ENCODE measurements at regions not wholly inside any gene's neighbourhood (a gene's known extent, or its start where the extent isn't known, plus 50 kb on each side); places are given as distances from the start of the nearest gene placed in this dataset.
"Not testable (repeated sequence)": the region's sequence is repeated elsewhere in the genome, so short reads cannot be mapped to it uniquely, and the experiment has no call there.

- DNase-seq (ENCODE audit: low read depth in 3 of 3), result no peak
Measured at GRCh38 chr18:1846640-1847039, 724.7 kb downstream of the METTL4 start.

- no peak for DNase-seq (ENCODE audit: low read depth in 3 of 3)
Measured at GRCh38 chr18:1848716-1849115, 722.6 kb downstream of the METTL4 start.

GRCh38 chr18:1849386-1849785 is 721.9 kb downstream of the METTL4 start:
- no peak for DNase-seq (ENCODE audit: low read depth in 3 of 3)

- DNase-seq (ENCODE audit: low read depth in 3 of 3), result not testable (repeated sequence)
Measured at GRCh38 chr18:1857281-1857680, 714.0 kb downstream of the METTL4 start.

- DNase-seq (ENCODE audit: low read depth in 3 of 3), result no peak
Measured at GRCh38 chr18:1861473-1861872, 709.8 kb downstream of the METTL4 start.

- no peak for DNase-seq (ENCODE audit: low read depth in 3 of 3)
Measured at GRCh38 chr18:1865869-1866268, 705.4 kb downstream of the METTL4 start.

GRCh38 chr18:1872274-1872673 is 699.0 kb downstream of the METTL4 start:
- DNase-seq (ENCODE audit: low read depth in 3 of 3), result no peak

- DNase-seq (ENCODE audit: low read depth in 3 of 3), result no peak
Measured at GRCh38 chr18:1875219-1875618, 696.1 kb downstream of the METTL4 start.

GRCh38 chr18:1884623-1885022 is 686.7 kb downstream of the METTL4 start:
- no peak for DNase-seq (ENCODE audit: low read depth in 3 of 3)

GRCh38 chr18:1891641-1892040 is 679.7 kb downstream of the METTL4 start:
- no peak for DNase-seq (ENCODE audit: low read depth in 3 of 3)

- no peak for DNase-seq (ENCODE audit: low read depth in 3 of 3)
Measured at GRCh38 chr18:1892191-1892590, 679.1 kb downstream of the METTL4 start.

- no peak for DNase-seq (ENCODE audit: low read depth in 3 of 3)
Measured at GRCh38 chr18:1895456-1896185, 675.7 kb downstream of the METTL4 start.

- DNase-seq (ENCODE audit: low read depth in 3 of 3), result no peak
Measured at GRCh38 chr18:1906421-1906820, 664.9 kb downstream of the METTL4 start.

GRCh38 chr18:1907470-1908206 is 663.7 kb downstream of the METTL4 start:
- no peak for DNase-seq (ENCODE audit: low read depth in 3 of 3)

GRCh38 chr18:1914489-1914888 is 656.8 kb downstream of the METTL4 start:
- DNase-seq (ENCODE audit: low read depth in 3 of 3), result no peak

- no peak for DNase-seq (ENCODE audit: low read depth in 3 of 3)
Measured at GRCh38 chr18:1916869-1917523, 654.3 kb downstream of the METTL4 start.

- no peak for DNase-seq (ENCODE audit: low read depth in 3 of 3)
Measured at GRCh38 chr18:1917569-1917968, 653.7 kb downstream of the METTL4 start.

- no peak for DNase-seq (ENCODE audit: low read depth in 3 of 3)
Measured at GRCh38 chr18:1922066-1922465, 649.2 kb downstream of the METTL4 start.

- no peak for DNase-seq (ENCODE audit: low read depth in 3 of 3)
Measured at GRCh38 chr18:1928711-1929110, 642.6 kb downstream of the METTL4 start.

GRCh38 chr18:1929720-1930119 is 641.6 kb downstream of the METTL4 start:
- DNase-seq (ENCODE audit: low read depth in 3 of 3), result no peak

GRCh38 chr18:1930291-1931270 is 640.7 kb downstream of the METTL4 start:
- DNase-seq (ENCODE audit: low read depth in 3 of 3), result no peak

GRCh38 chr18:1952486-1952885 is 618.8 kb downstream of the METTL4 start:
- DNase-seq (ENCODE audit: low read depth in 3 of 3), result no peak
